ENCODE measurements at regions not wholly inside any gene's neighbourhood (a gene's known extent, or its start where the extent isn't known, plus 50 kb on each side); places are given as distances from the start of the nearest gene placed in this dataset.

- Mint-ChIP-seq H3K36me3 (no peaks in the 10 kb centered on the region), H3K4me1 (no peaks in the 10 kb centered on the region), H3K9me3 (no peaks in the 10 kb centered on the region), H3K4me3 (no peak overlapping the region), H3K27me3 (peaks cover 9% of the 10 kb centered on the region), H3K27ac (no peak overlapping the region)
- DNase-seq (no peak), ATAC-seq (ENCODE audit: low read depth) (no peak)
- POLR2A ChIA-PET = no interaction called here
Observed at GRCh38 chr18:45387229-45387628, 228.0 kb upstream of the SLC14A2 start.

DNA sequence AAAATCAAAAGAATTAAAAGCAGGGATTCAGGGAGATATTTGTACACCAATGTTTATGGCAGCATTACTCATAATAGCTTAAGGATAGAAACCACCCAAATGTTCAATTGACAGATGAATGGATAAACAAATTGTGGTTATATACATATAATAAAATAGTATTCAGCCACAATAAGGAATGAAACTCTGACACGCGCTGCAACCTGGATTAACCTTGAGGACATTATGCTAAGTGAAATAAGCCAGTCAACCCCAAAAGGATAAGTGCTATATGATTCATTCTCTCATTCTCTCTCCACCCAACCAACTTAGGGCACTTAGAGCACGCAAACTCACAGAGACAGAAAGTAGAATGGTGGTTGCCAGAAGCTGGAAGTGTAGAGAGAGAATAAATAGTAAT, 216.8 kb upstream of the SLC14A2 start:
- DNase-seq (no peak), ATAC-seq (ENCODE audit: low read depth) (no peak)
- Mint-ChIP-seq H3K27me3 (peaks cover 8% of the 10 kb centered on the region), H3K36me3 (no peaks in the 10 kb centered on the region), H3K4me1 (no peaks in the 10 kb centered on the region), H3K27ac (no peak overlapping the region), H3K9me3 (no peaks in the 10 kb centered on the region), H3K4me3 (no peak overlapping the region)
- POLR2A ChIA-PET = no interaction called here

GRCh38 chr18:45399146-45399545, 216.1 kb upstream of the SLC14A2 start:
- H3K27me3 Mint-ChIP-seq = peaks cover 8% of the 10 kb centered on the region
- H3K27ac Mint-ChIP-seq = no peak overlapping the region
- H3K9me3 Mint-ChIP-seq = no peaks in the 10 kb centered on the region
- DNase-seq = no peak
- H3K4me3 Mint-ChIP-seq = no peak overlapping the region
- POLR2A ChIA-PET = no interaction called here
- H3K36me3 Mint-ChIP-seq = no peaks in the 10 kb centered on the region
- H3K4me1 Mint-ChIP-seq = no peaks in the 10 kb centered on the region
- no peak for ATAC-seq (ENCODE audit: low read depth)

- Mint-ChIP-seq H3K4me3 (no peak overlapping the region), H3K36me3 (no peaks in the 10 kb centered on the region), H3K27ac (no peak overlapping the region), H3K27me3 (peaks cover 8% of the 10 kb centered on the region), H3K9me3 (no peaks in the 10 kb centered on the region), H3K4me1 (no peaks in the 10 kb centered on the region)
- ATAC-seq (ENCODE audit: low read depth) = no peak
- POLR2A ChIA-PET = no interaction called here
- no peak for DNase-seq
Observed at GRCh38 chr18:45399643-45400042, 215.6 kb upstream of the SLC14A2 start.

GRCh38 chr18:45402485-45403056, 212.7 kb upstream of the SLC14A2 start:
- no peaks in the 10 kb centered on the region for H3K4me1 Mint-ChIP-seq
- DNase-seq = no peak
- no peaks in the 10 kb centered on the region for H3K36me3 Mint-ChIP-seq
- no peak overlapping the region for H3K4me3 Mint-ChIP-seq
- no peak for ATAC-seq (ENCODE audit: low read depth)
- no peak overlapping the region for H3K27ac Mint-ChIP-seq
- peaks cover 11% of the 10 kb centered on the region for H3K27me3 Mint-ChIP-seq
- no peaks in the 10 kb centered on the region for H3K9me3 Mint-ChIP-seq
- POLR2A ChIA-PET = no interaction called here

GRCh38 chr18:45403341-45404049, 211.8 kb upstream of the SLC14A2 start:
- POLR2A ChIA-PET = no interaction called here
- Mint-ChIP-seq H3K36me3 (no peaks in the 10 kb centered on the region), H3K9me3 (no peaks in the 10 kb centered on the region)

GRCh38 chr18:45408218-45408617, 207.1 kb upstream of the SLC14A2 start:
- DNase-seq (no peak), ATAC-seq (ENCODE audit: low read depth) (no peak)
- Mint-ChIP-seq H3K27ac (no peak overlapping the region), H3K36me3 (no peaks in the 10 kb centered on the region), H3K4me3 (no peak overlapping the region), H3K4me1 (no peaks in the 10 kb centered on the region), H3K9me3 (no peaks in the 10 kb centered on the region), H3K27me3 (peaks cover 7% of the 10 kb centered on the region)
- POLR2A ChIA-PET = no interaction called here

More at GRCh38 chr18:45403341-45404049, 211.8 kb upstream of the SLC14A2 start:
- DNase-seq = no peak
- Mint-ChIP-seq H3K4me3 (no peak overlapping the region), H3K4me1 (no peaks in the 10 kb centered on the region), H3K27me3 (peaks cover 11% of the 10 kb centered on the region), H3K27ac (no peak overlapping the region)
- ATAC-seq (ENCODE audit: low read depth) = no peak

GRCh38 chr18:45409971-45410370, 205.3 kb upstream of the SLC14A2 start:
- H3K4me1 Mint-ChIP-seq = no peaks in the 10 kb centered on the region
- POLR2A ChIA-PET = no interaction called here
- H3K27ac Mint-ChIP-seq = no peak overlapping the region
- no peaks in the 10 kb centered on the region for H3K9me3 Mint-ChIP-seq
- no peaks in the 10 kb centered on the region for H3K36me3 Mint-ChIP-seq
- no peak overlapping the region for H3K4me3 Mint-ChIP-seq
- H3K27me3 Mint-ChIP-seq = peaks cover 6% of the 10 kb centered on the region
- DNase-seq = no peak
- ATAC-seq (ENCODE audit: low read depth) = no peak

DNA sequence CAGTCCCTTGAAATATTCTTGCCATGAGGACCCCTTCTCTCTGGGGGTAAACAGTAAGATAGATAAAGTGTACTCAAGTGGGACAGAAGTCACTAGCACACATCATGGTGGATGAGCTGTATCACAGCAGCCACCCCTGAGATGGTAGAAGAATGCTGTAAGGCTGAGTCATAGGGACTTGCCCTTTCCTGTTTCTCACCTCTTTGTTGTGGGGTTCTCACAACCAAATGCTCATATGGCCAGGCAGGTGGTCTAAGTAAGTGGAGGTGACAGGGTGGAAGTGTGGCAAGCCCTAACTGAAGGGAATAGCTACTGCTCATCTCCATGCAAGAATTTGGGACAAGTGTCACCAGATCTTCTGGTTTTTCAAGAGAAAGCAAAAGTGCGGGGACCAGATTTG, 202.7 kb upstream of the SLC14A2 start:
- no peak for ATAC-seq (ENCODE audit: low read depth)
- no peaks in the 10 kb centered on the region for H3K4me1 Mint-ChIP-seq
- H3K36me3 Mint-ChIP-seq = no peaks in the 10 kb centered on the region
- POLR2A ChIA-PET = no interaction called here
- H3K4me3 Mint-ChIP-seq = no peak overlapping the region
- no peak for DNase-seq
- H3K27me3 Mint-ChIP-seq = no peaks in the 10 kb centered on the region
- H3K9me3 Mint-ChIP-seq = no peaks in the 10 kb centered on the region
- H3K27ac Mint-ChIP-seq = no peak overlapping the region

DNA sequence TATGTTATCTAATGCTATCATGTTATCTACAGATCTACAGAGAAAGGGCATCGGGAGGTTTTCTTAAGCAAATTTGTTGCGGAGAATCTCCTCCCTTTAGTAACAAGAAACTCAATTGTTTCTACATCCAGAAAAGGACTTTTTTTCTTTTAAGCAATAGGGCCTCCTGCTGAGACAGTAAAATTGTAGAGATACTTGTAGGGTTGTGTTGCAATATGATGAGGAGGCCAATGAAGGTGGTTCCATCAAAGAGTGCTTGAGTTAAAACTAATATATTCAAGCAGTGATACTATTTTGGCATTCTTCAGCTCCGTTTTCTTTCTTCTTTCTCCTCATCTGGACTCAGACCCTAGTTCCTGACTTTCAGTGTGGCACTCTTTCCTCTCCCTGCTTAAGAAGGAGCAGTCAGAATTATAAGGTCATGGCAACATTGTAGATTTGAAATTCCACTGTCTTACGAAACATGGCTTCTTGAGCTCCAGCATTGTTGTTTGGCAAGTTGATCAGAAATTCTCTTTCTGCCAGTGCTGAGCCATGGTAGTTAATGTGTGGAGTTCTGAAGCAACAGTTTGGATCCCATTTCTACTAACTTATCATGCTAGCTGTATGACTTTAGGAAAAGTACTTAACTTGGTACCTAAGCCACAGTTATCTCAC, 202.0 kb upstream of the SLC14A2 start:
- Mint-ChIP-seq H3K4me3 (no peak overlapping the region), H3K36me3 (no peaks in the 10 kb centered on the region), H3K9me3 (no peaks in the 10 kb centered on the region), H3K4me1 (no peaks in the 10 kb centered on the region), H3K27me3 (peaks cover 2% of the 10 kb centered on the region), H3K27ac (no peak overlapping the region)
- no peak for ATAC-seq (ENCODE audit: low read depth)
- DNase-seq = no peak
- POLR2A ChIA-PET = no interaction called here

GRCh38 chr18:45415614-45416013, 199.7 kb upstream of the SLC14A2 start:
- DNase-seq (no peak), ATAC-seq (ENCODE audit: low read depth) (no peak)
- H3K9me3 Mint-ChIP-seq = no peaks in the 10 kb centered on the region
- no peaks in the 10 kb centered on the region for H3K36me3 Mint-ChIP-seq
- H3K4me3 Mint-ChIP-seq = no peak overlapping the region
- H3K4me1 Mint-ChIP-seq = no peaks in the 10 kb centered on the region
- POLR2A ChIA-PET = no interaction called here
- H3K27me3 Mint-ChIP-seq = peaks cover 2% of the 10 kb centered on the region
- no peak overlapping the region for H3K27ac Mint-ChIP-seq

DNA sequence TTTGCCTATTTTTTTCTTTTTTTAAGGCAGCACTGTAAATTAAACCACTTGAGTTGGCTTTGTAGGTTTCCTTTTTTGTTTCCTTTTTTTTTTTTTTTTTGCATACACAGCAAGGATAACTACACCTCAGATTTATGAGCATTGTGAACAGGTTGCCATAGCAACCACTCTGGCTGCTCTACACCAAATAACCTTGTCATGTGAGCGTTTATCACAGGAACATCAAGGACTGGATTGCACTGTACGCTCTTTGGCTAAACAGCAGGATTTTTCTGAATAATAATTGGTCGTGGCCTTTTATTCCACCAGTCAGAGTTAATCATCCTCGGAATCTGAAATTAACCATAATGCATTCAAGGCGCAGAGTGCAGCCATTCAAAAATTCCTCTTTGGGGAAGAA, 199.1 kb upstream of the SLC14A2 start:
- Mint-ChIP-seq H3K4me1 (no peaks in the 10 kb centered on the region), H3K27ac (no peak overlapping the region), H3K4me3 (no peak overlapping the region), H3K9me3 (no peaks in the 10 kb centered on the region), H3K27me3 (peaks cover 2% of the 10 kb centered on the region), H3K36me3 (no peaks in the 10 kb centered on the region)
- POLR2A ChIA-PET = no interaction called here
- DNase-seq (no peak), ATAC-seq (ENCODE audit: low read depth) (no peak)

DNA sequence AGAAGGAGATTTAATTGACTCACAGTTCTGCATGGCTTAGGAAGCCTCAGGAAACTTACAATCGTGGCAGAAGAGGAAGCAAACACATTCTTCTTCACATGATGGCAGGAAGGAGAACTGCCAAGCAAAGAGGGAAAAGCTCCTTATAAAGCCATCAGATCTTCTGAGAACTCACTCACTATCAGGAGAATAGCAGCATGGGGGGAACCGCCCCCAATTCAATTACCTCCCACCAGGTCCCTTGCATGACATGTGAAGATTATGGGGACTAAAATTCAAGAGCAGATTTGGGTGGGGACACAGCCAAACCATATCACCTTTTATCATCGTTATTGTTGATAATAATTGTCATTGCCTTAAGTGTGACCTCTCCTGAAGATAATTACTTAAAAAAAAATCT, 197.9 kb upstream of the SLC14A2 start:
- no peak for ATAC-seq (ENCODE audit: low read depth)

DNA sequence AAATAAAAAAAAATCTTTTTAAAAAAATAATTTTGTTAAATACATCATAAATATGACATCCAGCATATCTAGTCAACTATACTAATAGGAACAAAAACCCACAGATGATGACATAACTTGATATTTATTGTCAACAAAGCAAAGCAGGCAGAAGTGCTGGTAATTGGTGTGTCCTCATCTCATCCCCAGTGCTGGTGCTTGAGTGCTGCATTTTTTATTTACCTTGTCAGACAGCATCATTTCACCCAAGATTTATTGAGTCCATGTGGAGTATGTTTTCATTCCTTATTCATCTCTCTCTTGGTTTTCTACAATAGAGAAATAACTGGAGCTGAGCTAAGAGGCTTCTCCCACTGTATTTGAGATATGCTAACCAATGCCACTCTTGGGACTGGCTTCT, 191.6 kb upstream of the SLC14A2 start:
- Mint-ChIP-seq H3K4me3 (no peak overlapping the region), H3K27me3 (no peaks in the 10 kb centered on the region), H3K4me1 (no peaks in the 10 kb centered on the region), H3K27ac (no peak overlapping the region), H3K36me3 (no peaks in the 10 kb centered on the region), H3K9me3 (no peaks in the 10 kb centered on the region)
- DNase-seq (no peak), ATAC-seq (ENCODE audit: low read depth) (no peak)
- POLR2A ChIA-PET = no interaction called here

More for the DNA sequence above, 197.9 kb upstream of the SLC14A2 start:
- POLR2A ChIA-PET = no interaction called here
- Mint-ChIP-seq H3K27me3 (peaks cover 2% of the 10 kb centered on the region), H3K4me1 (no peaks in the 10 kb centered on the region), H3K27ac (no peak overlapping the region), H3K4me3 (no peak overlapping the region), H3K9me3 (no peaks in the 10 kb centered on the region), H3K36me3 (no peaks in the 10 kb centered on the region)
- no peak for DNase-seq
